SK-N-SH (cell line): ENCODE measurements at regions not wholly inside any gene's neighbourhood (a gene's known extent, or its start where the extent isn't known, plus 50 kb on each side); places are given as distances from the start of the nearest gene placed in this dataset.

ENCODE experiments used
- CTCF ChIA-PET: fragments of 300-600, 350-600 bp; formaldehyde crosslinking; extraction: SDS; loops from one replicate; lab custom pipeline; 2021; lab: Yijun Ruan, JAX
- POLR2A ChIA-PET: fragments of 350-600 bp; sonication (Branson Sonifier 250); formaldehyde crosslinking; extraction: SDS; loops from one replicate; lab custom pipeline; 2020; ENCODE audit warnings: antibody characterized with exemption, inconsistent platforms; lab: Yijun Ruan, JAX
- DNase-seq: peaks from one replicate; pipeline ENCODE4 v3.0.0; 2012
- H2AFZ ChIP-seq: fragments of 200-600 bp; sonication (generic); 2 replicates; pipeline ENCODE4 v1.8.1; 2016; ENCODE audit warnings: antibody characterized with exemption, mild to moderate bottlenecking, low read depth
- H3F3A ChIP-seq: fragments of 200-600 bp; sonication (generic); replicated peaks from 2 replicates; pipeline ENCODE3; 2016; ENCODE audit warnings: antibody characterized with exemption, mild to moderate bottlenecking; ENCODE audit not compliant: insufficient read depth
- H3K27ac ChIP-seq, 2 experiments: fragments of 200-500 bp in 1 of 2; fragments of 200-600 bp in 1 of 2; sonication (Bioruptor generic) in 1 of 2; sonication (generic), shearing (Covaris generic) in 1 of 2; 2 replicates each; pipeline versions ENCODE4 v1.5.1 to v1.6.1; 2014 to 2016; ENCODE audit warnings: low read depth in 2 of 2, inconsistent platforms in 1 of 2, low read length in 1 of 2, mild to moderate bottlenecking in 1 of 2, mixed read lengths in 1 of 2
- H3K27me3 ChIP-seq: fragments of 200-600 bp; sonication (generic), shearing (Covaris generic); 2 replicates; pipeline ENCODE4 v1.6.1; 2016; ENCODE audit warnings: mixed run types; ENCODE audit not compliant: insufficient read depth
- H3K36me3 ChIP-seq, 2 experiments: fragments of 200-500 bp in 1 of 2; fragments of 200-600 bp in 1 of 2; sonication (Bioruptor generic) in 1 of 2; sonication (generic) in 1 of 2; replicated peaks in 1 of 2; 2 replicates each; pipeline versions ENCODE3 to v1.5.1; 2014 to 2016; ENCODE audit warnings: low read length in 1 of 2, mild to moderate bottlenecking in 1 of 2; ENCODE audit not compliant: insufficient read depth in 2 of 2, control insufficient read depth in 1 of 2
- H3K4me1 ChIP-seq, 2 experiments: fragments of 200-500 bp in 1 of 2; fragments of 200-600 bp in 1 of 2; sonication (Bioruptor generic) in 1 of 2; sonication (generic), shearing (Covaris generic) in 1 of 2; 2 replicates each; pipeline versions ENCODE4 v1.5.1 to v1.6.1; 2014 to 2016; ENCODE audit warnings: low read depth in 1 of 2, low read length in 1 of 2, mixed run types in 1 of 2; ENCODE audit not compliant: insufficient read depth in 2 of 2, control insufficient read depth in 1 of 2
- H3K4me2 ChIP-seq: fragments of 200-600 bp; sonication (generic), shearing (Covaris generic); 2 replicates; pipeline ENCODE4 v1.6.1; 2017; ENCODE audit warnings: mixed run types
- H3K4me3 ChIP-seq, 2 experiments: fragments of 200-500 bp in 1 of 2; fragments of 200-600 bp in 1 of 2; sonication (Bioruptor generic) in 1 of 2; sonication (generic), shearing (Covaris generic) in 1 of 2; 2 replicates each; pipeline versions ENCODE4 v1.5.1 to v1.8.1; 2014 to 2016; ENCODE audit warnings: low read depth in 2 of 2, inconsistent platforms in 1 of 2, low read length in 1 of 2, mild to moderate bottlenecking in 1 of 2, mixed read lengths in 1 of 2, moderate library complexity in 1 of 2
- H3K79me2 ChIP-seq: fragments of 200-600 bp; sonication (generic); 2 replicates; pipeline ENCODE4 v1.8.1; 2017; ENCODE audit warnings: mild to moderate bottlenecking; ENCODE audit not compliant: insufficient read depth
- H3K9ac ChIP-seq: fragments of 200-600 bp; sonication (generic); 2 replicates; pipeline ENCODE4 v1.6.1; 2017; ENCODE audit warnings: mixed run types
- H3K9me2 ChIP-seq: fragments of 200-600 bp; sonication (generic); 2 replicates; pipeline ENCODE4 v1.6.1; 2017; ENCODE audit warnings: mixed run types
- H3K9me3 ChIP-seq: fragments of 200-600 bp; sonication (generic); 2 replicates; pipeline ENCODE4 v1.6.1; 2017; ENCODE audit warnings: mixed run types, mild to moderate bottlenecking, moderate library complexity
- H4K20me1 ChIP-seq: fragments of 200-600 bp; sonication (generic); 2 replicates; pipeline ENCODE4 v1.6.1; 2017; ENCODE audit warnings: mild to moderate bottlenecking, mixed run types; ENCODE audit not compliant: insufficient read depth
- ELF1 ChIP-seq: IDR thresholded peaks from 2 replicates; pipeline ENCODE4 v1.4.0; 2012
- EP300 ChIP-seq, 2 experiments: IDR thresholded peaks; 2 replicates each; pipeline versions ENCODE4 v1.4.0 to v1.6.1; 2012; ENCODE audit warnings: borderline replicate concordance in 1 of 2, low read depth in 1 of 2, low read length in 1 of 2
- FOXJ3 ChIP-seq: sonication (generic); formaldehyde crosslinking; IDR thresholded peaks from 2 replicates; pipeline ENCODE4 v1.5.1; 2020; ENCODE audit warnings: mild to moderate bottlenecking, missing genetic modification reagents
- FOXM1 ChIP-seq: IDR thresholded peaks from 2 replicates; pipeline ENCODE4 v1.4.0; 2012; ENCODE audit warnings: low read depth, mild to moderate bottlenecking
- JUND ChIP-seq: IDR thresholded peaks from 2 replicates; pipeline ENCODE4 v1.4.0; 2012
- MEF2A ChIP-seq: IDR thresholded peaks from 2 replicates; pipeline ENCODE4 v1.4.0; 2012; ENCODE audit warnings: low read depth, borderline replicate concordance
- NFIC ChIP-seq: IDR thresholded peaks from 2 replicates; pipeline ENCODE4 v1.4.0; 2012; ENCODE audit warnings: borderline replicate concordance
- RAD21 ChIP-seq: IDR thresholded peaks from 2 replicates; pipeline ENCODE4 v1.6.1; 2012; ENCODE audit warnings: mild to moderate bottlenecking, low read length
- RCOR1 ChIP-seq: fragments of 150-350 bp; IDR thresholded peaks from 2 replicates; pipeline ENCODE4 v1.6.1; 2017; ENCODE audit warnings: antibody characterized with exemption, low read length
- RFX5 ChIP-seq: IDR thresholded peaks from 2 replicates; pipeline ENCODE4 v1.6.1; 2012; ENCODE audit warnings: mild to moderate bottlenecking, improper control_type of control experiment, low read length
- RXRA ChIP-seq: IDR thresholded peaks from 2 replicates; pipeline ENCODE4 v1.4.0; 2012; ENCODE audit warnings: low read depth, mild to moderate bottlenecking, borderline replicate concordance
- SMC3 ChIP-seq: IDR thresholded peaks from 2 replicates; pipeline ENCODE4 v1.6.1; 2012; ENCODE audit warnings: low read depth, low read length, improper control_type of control experiment
- TAF1 ChIP-seq: IDR thresholded peaks from 2 replicates; pipeline ENCODE4 v1.6.1; 2012; ENCODE audit warnings: low read depth, mild to moderate bottlenecking, low read length, moderate library complexity, borderline replicate concordance
- TCF12 ChIP-seq: IDR thresholded peaks from 2 replicates; pipeline ENCODE4 v1.4.0; 2012
- WGBS: methylation state at CpG from one replicate; pipeline ENCODE4 v1.1.6; 2017; ENCODE audit warnings: low lambda C conversion rate; 5-methylcytosine and 5-hydroxymethylcytosine counted together
- TF ChIP-seq, protein P1 (sequence below): fragments of 150-350 bp; IDR thresholded peaks from 2 replicates; pipeline ENCODE4 v1.6.1; 2016; ENCODE audit warnings: mild to moderate bottlenecking, low read depth, low read length
- TF ChIP-seq, protein P2 (sequence below): IDR thresholded peaks from 2 replicates; pipeline ENCODE4; 2012
- TF ChIP-seq, protein P3 (sequence below): fragments of 150-350 bp; IDR thresholded peaks from 2 replicates; pipeline ENCODE4 v1.6.1; 2017; ENCODE audit warnings: antibody characterized with exemption, low read length, low read depth, borderline replicate concordance

DNA sequence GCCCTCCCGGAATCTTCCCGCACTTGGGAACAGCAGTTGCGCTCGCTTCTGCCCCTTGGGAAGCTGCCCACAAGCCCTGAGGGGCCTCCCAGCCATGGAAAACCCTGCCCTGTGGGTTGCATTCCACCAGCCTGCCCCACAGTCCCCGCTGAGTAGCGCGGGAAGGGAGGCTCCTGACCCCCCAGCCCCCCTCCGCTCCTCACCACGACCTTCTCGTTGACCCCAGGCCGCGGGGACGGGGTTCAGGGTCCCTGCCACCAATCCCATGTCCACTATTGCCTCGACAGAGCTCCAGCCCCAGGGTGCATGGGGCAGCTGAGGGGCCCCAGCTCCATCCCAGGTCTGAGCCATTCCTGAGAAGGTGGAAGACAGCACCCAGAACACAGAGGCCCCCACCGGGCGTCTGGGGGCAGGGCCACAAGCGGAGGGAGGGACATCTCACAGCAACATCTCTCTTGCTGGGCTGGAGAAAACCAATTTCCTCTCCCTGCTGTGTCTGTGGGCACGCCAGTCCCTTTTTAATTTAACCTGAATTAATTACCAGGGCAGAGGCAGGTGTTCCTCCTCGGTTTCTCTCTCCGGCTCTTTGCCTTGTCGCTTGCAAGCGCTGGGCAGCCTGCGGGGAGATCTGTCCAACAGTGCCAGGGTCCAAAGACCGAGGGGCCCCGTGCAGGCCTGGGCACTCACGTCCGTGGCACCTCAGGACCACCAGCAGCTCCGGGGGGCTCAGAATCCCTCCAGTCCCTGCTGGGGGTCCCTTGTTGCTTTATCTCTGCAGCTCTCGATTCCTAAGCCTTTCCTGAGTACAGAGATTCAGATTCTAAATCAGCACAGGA is 57.9 kb downstream of the FOXL3 start:
- H3K36me3 ChIP-seq = no peaks in the 10 kb centered on the region
- H3K9ac ChIP-seq = no peak overlapping the region
- no peak for DNase-seq
- H2AFZ ChIP-seq = no peak overlapping the region
- H3F3A ChIP-seq = no peaks in the 10 kb centered on the region
- TF ChIP-seq ELF1 = no peak
- TF ChIP-seq TCF12 = no peak
- TF ChIP-seq, protein P1, sequence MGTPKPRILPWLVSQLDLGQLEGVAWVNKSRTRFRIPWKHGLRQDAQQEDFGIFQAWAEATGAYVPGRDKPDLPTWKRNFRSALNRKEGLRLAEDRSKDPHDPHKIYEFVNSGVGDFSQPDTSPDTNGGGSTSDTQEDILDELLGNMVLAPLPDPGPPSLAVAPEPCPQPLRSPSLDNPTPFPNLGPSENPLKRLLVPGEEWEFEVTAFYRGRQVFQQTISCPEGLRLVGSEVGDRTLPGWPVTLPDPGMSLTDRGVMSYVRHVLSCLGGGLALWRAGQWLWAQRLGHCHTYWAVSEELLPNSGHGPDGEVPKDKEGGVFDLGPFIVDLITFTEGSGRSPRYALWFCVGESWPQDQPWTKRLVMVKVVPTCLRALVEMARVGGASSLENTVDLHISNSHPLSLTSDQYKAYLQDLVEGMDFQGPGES = no peak
- no peak for TF ChIP-seq NFIC
- TF ChIP-seq SMC3 = no peak
- TF ChIP-seq RXRA = no peak
- no peak for TF ChIP-seq EP300 (IDR thresholded peaks at IDR 0.05; ENCODE audit: borderline replicate concordance in 1 of 2, low read depth in 1 of 2, low read length in 1 of 2)
- TF ChIP-seq, protein P2, sequence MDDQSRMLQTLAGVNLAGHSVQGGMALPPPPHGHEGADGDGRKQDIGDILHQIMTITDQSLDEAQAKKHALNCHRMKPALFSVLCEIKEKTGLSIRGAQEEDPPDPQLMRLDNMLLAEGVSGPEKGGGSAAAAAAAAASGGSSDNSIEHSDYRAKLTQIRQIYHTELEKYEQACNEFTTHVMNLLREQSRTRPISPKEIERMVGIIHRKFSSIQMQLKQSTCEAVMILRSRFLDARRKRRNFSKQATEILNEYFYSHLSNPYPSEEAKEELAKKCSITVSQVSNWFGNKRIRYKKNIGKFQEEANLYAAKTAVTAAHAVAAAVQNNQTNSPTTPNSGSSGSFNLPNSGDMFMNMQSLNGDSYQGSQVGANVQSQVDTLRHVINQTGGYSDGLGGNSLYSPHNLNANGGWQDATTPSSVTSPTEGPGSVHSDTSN = no peak
- TF ChIP-seq FOXM1 = no peak
- no peak for TF ChIP-seq RAD21
- H3K4me2 ChIP-seq = no peak overlapping the region
- CTCF ChIA-PET = interaction anchor here (1.4 kb wide), 1 partner anchor 26 kb away, joined by 3 read pairs; no protein-coding TSS in a partner anchor
- POLR2A ChIA-PET = no interaction called here
- no peak overlapping the region for H3K27ac ChIP-seq
- H3K9me3 ChIP-seq = no peaks in the 10 kb centered on the region
- no peaks in the 10 kb centered on the region for H4K20me1 ChIP-seq
- no peaks in the 10 kb centered on the region for H3K79me2 ChIP-seq
- no peaks in the 10 kb centered on the region for H3K27me3 ChIP-seq
- H3K4me1 ChIP-seq = no peaks in the 10 kb centered on the region; a peak in 1 of 4 replicates
- no peak overlapping the region for H3K4me3 ChIP-seq
- no peaks in the 10 kb centered on the region for H3K9me2 ChIP-seq
- WGBS = 57% methylated on average over 22 of the region's 29 CpGs

DNA sequence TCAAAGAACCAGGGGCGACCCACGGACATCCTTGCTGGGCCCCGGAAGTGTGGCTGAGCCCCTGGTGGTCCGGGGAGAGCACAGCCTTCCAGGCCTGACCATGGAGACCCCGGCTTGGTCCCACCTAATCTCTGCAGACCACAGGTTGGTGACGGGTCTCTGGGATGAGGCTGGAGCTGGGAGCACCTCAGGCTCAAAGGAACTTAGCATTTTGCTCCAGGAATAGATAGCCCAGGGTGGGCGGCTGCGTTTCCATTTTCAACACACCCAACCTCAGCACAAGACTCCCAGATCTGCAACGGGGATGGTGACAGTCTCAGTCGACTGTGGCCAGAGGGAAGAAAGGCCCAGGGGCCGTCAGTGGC is 58.5 kb downstream of the FOXL3 start:
- H3K79me2 ChIP-seq = no peaks in the 10 kb centered on the region
- ChIA-PET POLR2A (no interaction called here), CTCF (interaction anchor here (1.4 kb wide), 1 partner anchor 27 kb away, joined by 3 read pairs; no protein-coding TSS in a partner anchor)
- H3K4me2 ChIP-seq = no peak overlapping the region
- H3K4me1 ChIP-seq = no peaks in the 10 kb centered on the region; a peak in 1 of 4 replicates
- no peaks in the 10 kb centered on the region for H4K20me1 ChIP-seq
- no peaks in the 10 kb centered on the region for H3K27me3 ChIP-seq
- no peaks in the 10 kb centered on the region for H3F3A ChIP-seq
- no peak overlapping the region for H3K4me3 ChIP-seq
- no peak overlapping the region for H2AFZ ChIP-seq
- no peak overlapping the region for H3K27ac ChIP-seq
- H3K9ac ChIP-seq = no peak overlapping the region
- H3K36me3 ChIP-seq = no peaks in the 10 kb centered on the region
- no peaks in the 10 kb centered on the region for H3K9me2 ChIP-seq
- no peaks in the 10 kb centered on the region for H3K9me3 ChIP-seq
- 56% methylated on average over 7 of the region's 11 CpGs for WGBS
- TF ChIP-seq RFX5 (no peak), JUND (no peak), RCOR1 (no peak), MEF2A (no peak), FOXJ3 (CRISPR knock-in tag) (no peak), RAD21 (no peak), TAF1 (no peak), SMC3 (no peak)
- TF ChIP-seq, protein P3, sequence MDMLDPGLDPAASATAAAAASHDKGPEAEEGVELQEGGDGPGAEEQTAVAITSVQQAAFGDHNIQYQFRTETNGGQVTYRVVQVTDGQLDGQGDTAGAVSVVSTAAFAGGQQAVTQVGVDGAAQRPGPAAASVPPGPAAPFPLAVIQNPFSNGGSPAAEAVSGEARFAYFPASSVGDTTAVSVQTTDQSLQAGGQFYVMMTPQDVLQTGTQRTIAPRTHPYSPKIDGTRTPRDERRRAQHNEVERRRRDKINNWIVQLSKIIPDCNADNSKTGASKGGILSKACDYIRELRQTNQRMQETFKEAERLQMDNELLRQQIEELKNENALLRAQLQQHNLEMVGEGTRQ = no peak
- DNase-seq = no peak
